ENCODE measurements at regions not wholly inside any gene's neighbourhood (a gene's known extent, or its start where the extent isn't known, plus 50 kb on each side); places are given as distances from the start of the nearest gene placed in this dataset.

DNA sequence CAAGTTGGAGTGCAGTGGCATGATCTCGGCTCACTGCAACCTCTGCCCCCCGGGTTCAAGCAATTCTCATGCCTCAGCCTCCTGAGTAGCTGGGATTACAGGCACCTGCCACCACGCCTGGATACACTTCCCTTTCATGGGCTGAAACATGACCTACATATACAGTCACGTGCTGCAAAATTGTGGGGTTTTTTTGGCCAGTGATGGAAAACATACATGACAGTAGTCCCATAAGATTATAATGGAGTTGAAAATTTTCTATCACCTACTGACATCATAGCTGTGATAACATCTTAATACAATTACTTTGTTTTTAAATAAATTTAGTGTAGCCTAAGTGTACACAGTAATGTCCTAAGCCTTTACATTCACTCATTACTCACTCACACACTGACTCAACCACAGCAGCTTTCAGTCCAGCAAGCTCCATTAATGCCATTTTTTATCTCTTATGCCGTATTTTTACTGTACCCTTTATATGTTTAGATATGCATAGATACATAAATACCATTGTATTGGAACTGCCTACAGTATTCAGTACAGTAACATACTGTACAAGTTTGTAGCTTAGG lies 79.9 kb upstream of the TMEM196 start:
- DNase-seq (ENCODE audit: low read depth), result no peak
- H3K27ac Mint-ChIP-seq (ENCODE audit: unreplicated experiment), result no peak overlapping the region

DNA sequence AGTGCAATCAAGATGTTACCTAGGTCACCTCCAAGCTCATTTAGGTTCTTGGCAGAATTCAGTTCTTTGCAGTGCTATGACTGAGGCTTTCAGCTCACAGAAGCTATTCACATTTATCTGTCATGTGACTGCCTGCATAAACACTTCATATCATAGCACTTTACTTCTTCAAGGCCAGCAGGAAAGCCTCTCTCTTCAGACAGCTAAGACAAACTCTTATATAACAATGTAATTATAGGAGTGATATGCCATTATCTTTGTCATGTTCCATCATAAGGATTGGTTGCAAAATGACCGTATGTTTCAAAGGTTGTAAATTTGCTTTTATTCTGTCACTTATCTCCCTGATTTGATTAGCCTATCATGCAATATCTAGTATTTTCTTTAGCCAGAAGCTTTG lies 78.8 kb upstream of the TMEM196 start:
- Histone ChIP-seq H3K9me3 (ENCODE audit: insufficient read depth, low read depth, low read length) (no peaks in the 10 kb centered on the region), H3K9ac (ENCODE audit: low read length) (no peak overlapping the region), H2AFZ (ENCODE audit: low read depth, low read length) (no peak overlapping the region), H3K36me3 (ENCODE audit: insufficient read depth, low read length) (no peaks in the 10 kb centered on the region), H3K4me1 (ENCODE audit: insufficient read depth, low read length) (no peaks in the 10 kb centered on the region), H4K20me1 (ENCODE audit: insufficient read depth, low read length) (no peaks in the 10 kb centered on the region), H3K4me3 (ENCODE audit: insufficient read depth, low read depth, low read length) (no peak overlapping the region), H3K27me3 (ENCODE audit: insufficient read depth, low read length) (no peaks in the 10 kb centered on the region), H3K27ac (ENCODE audit: low read depth, low read length) (no peak overlapping the region), H3K79me2 (ENCODE audit: insufficient read depth, low read length) (no peaks in the 10 kb centered on the region), H3K4me2 (ENCODE audit: low read length) (no peak overlapping the region)
- Mint-ChIP-seq H3K27me3 (ENCODE audit: low read depth, unreplicated experiment) (no peaks in the 10 kb centered on the region), H3K27ac (ENCODE audit: unreplicated experiment) (no peak overlapping the region), H3K36me3 (ENCODE audit: low read depth, unreplicated experiment) (no peaks in the 10 kb centered on the region), H3K4me1 (ENCODE audit: low read depth, unreplicated experiment) (no peaks in the 10 kb centered on the region), H3K4me3 (ENCODE audit: unreplicated experiment) (no peak overlapping the region), H3K9me3 (ENCODE audit: unreplicated experiment) (no peaks in the 10 kb centered on the region)
- TF ChIP-seq, protein P1, sequence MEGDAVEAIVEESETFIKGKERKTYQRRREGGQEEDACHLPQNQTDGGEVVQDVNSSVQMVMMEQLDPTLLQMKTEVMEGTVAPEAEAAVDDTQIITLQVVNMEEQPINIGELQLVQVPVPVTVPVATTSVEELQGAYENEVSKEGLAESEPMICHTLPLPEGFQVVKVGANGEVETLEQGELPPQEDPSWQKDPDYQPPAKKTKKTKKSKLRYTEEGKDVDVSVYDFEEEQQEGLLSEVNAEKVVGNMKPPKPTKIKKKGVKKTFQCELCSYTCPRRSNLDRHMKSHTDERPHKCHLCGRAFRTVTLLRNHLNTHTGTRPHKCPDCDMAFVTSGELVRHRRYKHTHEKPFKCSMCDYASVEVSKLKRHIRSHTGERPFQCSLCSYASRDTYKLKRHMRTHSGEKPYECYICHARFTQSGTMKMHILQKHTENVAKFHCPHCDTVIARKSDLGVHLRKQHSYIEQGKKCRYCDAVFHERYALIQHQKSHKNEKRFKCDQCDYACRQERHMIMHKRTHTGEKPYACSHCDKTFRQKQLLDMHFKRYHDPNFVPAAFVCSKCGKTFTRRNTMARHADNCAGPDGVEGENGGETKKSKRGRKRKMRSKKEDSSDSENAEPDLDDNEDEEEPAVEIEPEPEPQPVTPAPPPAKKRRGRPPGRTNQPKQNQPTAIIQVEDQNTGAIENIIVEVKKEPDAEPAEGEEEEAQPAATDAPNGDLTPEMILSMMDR (IDR thresholded peaks at IDR 0.05; ENCODE audit: insufficient read depth, low read depth, low read length), result no peak
- TF ChIP-seq EZH2 (IDR thresholded peaks at IDR 0.05; ENCODE audit: insufficient read depth, low read length), result no peak
- DNase-seq (ENCODE audit: low read depth), result no peak
- FAIRE-seq, result no peak

More for the DNA sequence above, 79.9 kb upstream of the TMEM196 start:
- no peak overlapping the region for H3K4me3 Mint-ChIP-seq (ENCODE audit: unreplicated experiment)
- no peaks in the 10 kb centered on the region for H3K36me3 ChIP-seq (ENCODE audit: insufficient read depth, low read length)
- H2AFZ ChIP-seq (ENCODE audit: low read depth, low read length), result no peak overlapping the region
- H3K27me3 ChIP-seq (ENCODE audit: insufficient read depth, low read length), result no peaks in the 10 kb centered on the region
- H3K79me2 ChIP-seq (ENCODE audit: insufficient read depth, low read length), result no peaks in the 10 kb centered on the region
- H3K27ac ChIP-seq (ENCODE audit: low read depth, low read length), result no peak overlapping the region
- H3K4me1 ChIP-seq (ENCODE audit: insufficient read depth, low read length), result no peaks in the 10 kb centered on the region
- H3K4me1 Mint-ChIP-seq (ENCODE audit: low read depth, unreplicated experiment), result no peaks in the 10 kb centered on the region
- no peaks in the 10 kb centered on the region for H3K9me3 Mint-ChIP-seq (ENCODE audit: unreplicated experiment)
- H4K20me1 ChIP-seq (ENCODE audit: insufficient read depth, low read length), result no peaks in the 10 kb centered on the region
- no peak overlapping the region for H3K9ac ChIP-seq (ENCODE audit: low read length)
- no peaks in the 10 kb centered on the region for H3K36me3 Mint-ChIP-seq (ENCODE audit: low read depth, unreplicated experiment)
- no peak overlapping the region for H3K4me2 ChIP-seq (ENCODE audit: low read length)
- no peaks in the 10 kb centered on the region for H3K27me3 Mint-ChIP-seq (ENCODE audit: low read depth, unreplicated experiment)
- FAIRE-seq, result no peak
- no peak overlapping the region for H3K4me3 ChIP-seq (ENCODE audit: insufficient read depth, low read depth, low read length)
- no peaks in the 10 kb centered on the region for H3K9me3 ChIP-seq (ENCODE audit: insufficient read depth, low read depth, low read length)
- TF ChIP-seq EZH2 (IDR thresholded peaks at IDR 0.05; ENCODE audit: insufficient read depth, low read length), result no peak
- TF ChIP-seq, protein P1 (IDR thresholded peaks at IDR 0.05; ENCODE audit: insufficient read depth, low read depth, low read length), result no peak

DNA sequence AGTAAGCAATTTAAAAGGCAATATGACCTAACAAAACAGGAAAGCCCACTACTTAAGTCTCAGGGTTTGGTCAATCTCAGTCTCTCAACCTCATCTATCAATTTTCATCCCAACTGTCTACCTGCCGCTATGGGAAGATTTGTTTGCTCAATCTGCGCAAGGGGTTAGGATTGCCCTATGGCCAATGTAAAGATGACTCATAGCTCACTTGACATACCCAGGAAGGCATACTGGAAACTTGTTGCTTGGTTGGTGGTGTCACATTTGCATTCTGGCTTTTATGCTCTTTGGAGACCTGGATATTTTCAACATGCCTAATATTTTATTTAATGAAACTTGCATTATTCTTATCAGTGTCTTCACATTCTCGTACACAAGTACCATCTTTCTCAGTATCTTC lies 78.1 kb upstream of the TMEM196 start:
- Mint-ChIP-seq H3K4me1 (ENCODE audit: low read depth, unreplicated experiment) (no peaks in the 10 kb centered on the region), H3K4me3 (ENCODE audit: unreplicated experiment) (no peak overlapping the region), H3K9me3 (ENCODE audit: unreplicated experiment) (no peaks in the 10 kb centered on the region), H3K27ac (ENCODE audit: unreplicated experiment) (no peak overlapping the region), H3K36me3 (ENCODE audit: low read depth, unreplicated experiment) (no peaks in the 10 kb centered on the region), H3K27me3 (ENCODE audit: low read depth, unreplicated experiment) (no peaks in the 10 kb centered on the region)
- Histone ChIP-seq H2AFZ (ENCODE audit: low read depth, low read length) (no peak overlapping the region), H3K27me3 (ENCODE audit: insufficient read depth, low read length) (no peaks in the 10 kb centered on the region), H3K9me3 (ENCODE audit: insufficient read depth, low read depth, low read length) (no peaks in the 10 kb centered on the region), H3K36me3 (ENCODE audit: insufficient read depth, low read length) (no peaks in the 10 kb centered on the region), H3K9ac (ENCODE audit: low read length) (no peak overlapping the region), H4K20me1 (ENCODE audit: insufficient read depth, low read length) (no peaks in the 10 kb centered on the region), H3K4me1 (ENCODE audit: insufficient read depth, low read length) (no peaks in the 10 kb centered on the region), H3K79me2 (ENCODE audit: insufficient read depth, low read length) (no peaks in the 10 kb centered on the region), H3K27ac (ENCODE audit: low read depth, low read length) (no peak overlapping the region), H3K4me2 (ENCODE audit: low read length) (no peak overlapping the region), H3K4me3 (ENCODE audit: insufficient read depth, low read depth, low read length) (no peak overlapping the region)
- no peak for DNase-seq (ENCODE audit: low read depth)
- FAIRE-seq, result no peak
- TF ChIP-seq, protein P1 (IDR thresholded peaks at IDR 0.05; ENCODE audit: insufficient read depth, low read depth, low read length), result no peak
- no peak for TF ChIP-seq EZH2 (IDR thresholded peaks at IDR 0.05; ENCODE audit: insufficient read depth, low read length)

All from astrocyte (in vitro differentiated cells and primary cell).